Motor neuron (in vitro differentiated cells): ENCODE measurements at regions not wholly inside any gene's neighbourhood (a gene's known extent, or its start where the extent isn't known, plus 50 kb on each side); places are given as distances from the start of the nearest gene placed in this dataset.

Source experiments
- ATAC-seq, 8 experiments: fragments of 200-7000 bp; cut with Tn5 transposase; replicated peaks in 6 of 8; 2 replicates each; pipeline ENCODE4 v1.8.0; 2021; ENCODE audit warnings: mild to moderate bottlenecking in 8 of 8, moderate library complexity in 8 of 8
- H3K27ac ChIP-seq, 2 donors: fragments of 250-450 bp; sonication (Bioruptor Pico); 2 replicates each; pipeline ENCODE4 v1.9.0; 2021; ENCODE audit warnings: antibody characterized with exemption in 2 of 2, mild to moderate bottlenecking in 2 of 2, moderate library complexity in 1 of 2
- H3K4me1 ChIP-seq, 2 donors: fragments of 250-450 bp; sonication (Bioruptor Pico); replicated peaks in 1 of 2; 2 replicates each; pipeline ENCODE4 v1.6.1; 2021; ENCODE audit warnings: antibody characterized with exemption in 2 of 2, mild to moderate bottlenecking in 2 of 2, moderate library complexity in 1 of 2
- H3K4me3 ChIP-seq, 5 donors: fragments of 250-450 bp; sonication (Bioruptor Pico); 2 replicates each; pipeline ENCODE4 v1.9.0; 2021; ENCODE audit warnings: antibody characterized with exemption in 5 of 5, mild to moderate bottlenecking in 5 of 5, moderate library complexity in 4 of 5
- WGBS, 10 experiments: fragments of 450-650 bp; shearing (Covaris generic); methylation state at CpG; one replicate each; pipeline ENCODE4 v1.0.0; 2022; 5-methylcytosine and 5-hydroxymethylcytosine counted together
- in situ Hi-C, 9 experiments: fragments of 400-800 bp; cut with MboI; loops; one replicate each; pipeline ENCODE4 v1.15.0; 2021; ENCODE audit warnings: low sequenced_read_pairs in 9 of 9, low pct_unique_long_range_greater_than_20kb in 2 of 9; ENCODE audit not compliant: unreplicated experiment in 9 of 9

DNA sequence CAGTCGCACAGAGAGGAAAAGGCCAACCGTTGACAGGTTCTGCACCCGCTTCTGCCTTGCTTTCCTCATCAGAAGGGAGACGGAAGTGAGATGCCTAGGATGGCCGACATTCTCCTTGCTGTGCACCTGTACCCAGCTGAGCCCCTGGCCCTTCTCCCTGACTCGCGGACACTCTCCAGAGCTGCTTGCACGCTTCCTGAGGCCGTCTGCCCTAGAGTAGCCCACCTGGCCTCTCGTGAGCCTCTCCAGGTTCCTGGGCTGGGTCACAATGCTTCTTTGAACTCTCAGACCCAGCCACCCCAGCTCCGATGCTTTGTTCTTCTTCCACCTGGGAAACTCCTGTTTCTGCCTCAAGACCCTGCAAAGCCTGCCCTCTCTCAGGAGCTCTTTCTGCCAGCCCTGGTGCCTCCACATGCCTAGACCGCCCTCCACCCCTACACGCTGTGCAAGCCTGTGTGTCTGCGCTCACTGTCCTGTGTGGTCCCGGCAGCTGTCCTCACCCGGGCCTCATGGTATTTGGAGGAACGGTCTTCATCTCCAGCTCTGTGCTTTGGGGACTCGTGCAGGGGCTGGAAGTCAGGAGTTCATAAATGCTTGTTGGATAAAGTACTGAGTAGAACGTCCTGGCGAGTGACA lies 345.4 kb upstream of the SALL3 start:
- Histone ChIP-seq H3K4me1 (peaks cover 4% of the 10 kb centered on the region in 2 donors), H3K4me3 (no peak overlapping the region), H3K27ac (no peak overlapping the region)
- ATAC-seq = no peak
- 50 to 100% (median 80%) methylated on average over 1 to 13 of the region's 20 CpGs; no CpG with 5 or more reads in 4 of the 10 experiments for WGBS, 10 experiments
- in situ Hi-C loops = no loop called here

DNA sequence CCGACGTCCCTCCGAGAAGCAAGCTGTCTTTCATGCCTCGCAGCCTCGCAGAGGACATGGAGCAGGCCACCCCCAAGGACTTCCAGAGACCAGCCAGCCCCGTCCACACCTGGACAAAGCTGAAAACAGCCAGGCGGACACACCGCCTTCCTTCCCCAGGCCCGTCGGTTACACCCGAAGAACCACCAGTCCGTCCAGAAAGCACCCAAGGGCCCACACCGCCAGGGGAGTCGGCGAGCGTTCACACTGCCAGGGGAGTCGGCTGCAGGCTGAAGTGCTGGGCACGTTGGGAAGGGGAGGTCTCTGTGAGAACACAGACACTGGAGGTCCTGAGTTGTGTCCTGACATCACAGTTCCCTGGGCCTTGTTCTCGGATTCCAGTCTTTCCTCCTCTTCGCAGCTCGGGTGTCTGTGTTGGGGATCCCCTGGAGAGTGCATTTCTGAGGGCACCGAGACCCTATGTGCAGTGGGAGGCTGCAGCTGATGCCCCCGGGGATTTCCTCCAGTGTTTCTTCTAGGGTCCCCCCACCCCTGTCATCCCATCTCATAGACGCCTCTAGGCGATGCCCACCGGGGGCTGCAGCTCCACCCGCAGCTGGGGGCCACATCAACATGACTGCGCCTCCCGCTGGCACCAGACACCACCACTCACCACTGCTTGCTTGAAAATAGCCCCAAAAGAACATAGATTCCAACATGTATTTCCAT lies 344.4 kb upstream of the SALL3 start:
- Histone ChIP-seq H3K27ac (no peak overlapping the region), H3K4me1 (peaks cover 7 to 9% of the 10 kb centered on the region in 2 donors), H3K4me3 (no peak overlapping the region)
- in situ Hi-C loops = no loop called here
- WGBS, 10 experiments = 58 to 100% (median 77%) methylated on average over 1 to 9 of the region's 29 CpGs; no CpG with 5 or more reads in 3 of the 10 experiments
- no peak for ATAC-seq

GRCh38 chr18:78636260-78636659 lies 343.4 kb upstream of the SALL3 start:
- Histone ChIP-seq H3K4me3 (no peak overlapping the region), H3K4me1 (peaks cover 7 to 9% of the 10 kb centered on the region in 2 donors), H3K27ac (no peak overlapping the region)
- WGBS, 10 experiments = 50 to 94% (median 89%) methylated on average over 1 to 2 of the region's 2 CpGs; no CpG with 5 or more reads in 6 of the 10 experiments
- ATAC-seq = no peak
- in situ Hi-C loops = no loop called here

- no peak for ATAC-seq
- peaks cover 11 to 19% of the 10 kb centered on the region in 2 donors for H3K4me1 ChIP-seq
- 93 to 100% methylated on average over 2 to 6 of the region's 70 CpGs; no CpG with 5 or more reads in 8 of the 10 experiments for WGBS, 10 experiments
- H3K4me3 ChIP-seq = no peak overlapping the region
- no peak overlapping the region for H3K27ac ChIP-seq
- in situ Hi-C loops = no loop called here
Observed at GRCh38 chr18:78637442-78638402, 341.9 kb upstream of the SALL3 start.

DNA sequence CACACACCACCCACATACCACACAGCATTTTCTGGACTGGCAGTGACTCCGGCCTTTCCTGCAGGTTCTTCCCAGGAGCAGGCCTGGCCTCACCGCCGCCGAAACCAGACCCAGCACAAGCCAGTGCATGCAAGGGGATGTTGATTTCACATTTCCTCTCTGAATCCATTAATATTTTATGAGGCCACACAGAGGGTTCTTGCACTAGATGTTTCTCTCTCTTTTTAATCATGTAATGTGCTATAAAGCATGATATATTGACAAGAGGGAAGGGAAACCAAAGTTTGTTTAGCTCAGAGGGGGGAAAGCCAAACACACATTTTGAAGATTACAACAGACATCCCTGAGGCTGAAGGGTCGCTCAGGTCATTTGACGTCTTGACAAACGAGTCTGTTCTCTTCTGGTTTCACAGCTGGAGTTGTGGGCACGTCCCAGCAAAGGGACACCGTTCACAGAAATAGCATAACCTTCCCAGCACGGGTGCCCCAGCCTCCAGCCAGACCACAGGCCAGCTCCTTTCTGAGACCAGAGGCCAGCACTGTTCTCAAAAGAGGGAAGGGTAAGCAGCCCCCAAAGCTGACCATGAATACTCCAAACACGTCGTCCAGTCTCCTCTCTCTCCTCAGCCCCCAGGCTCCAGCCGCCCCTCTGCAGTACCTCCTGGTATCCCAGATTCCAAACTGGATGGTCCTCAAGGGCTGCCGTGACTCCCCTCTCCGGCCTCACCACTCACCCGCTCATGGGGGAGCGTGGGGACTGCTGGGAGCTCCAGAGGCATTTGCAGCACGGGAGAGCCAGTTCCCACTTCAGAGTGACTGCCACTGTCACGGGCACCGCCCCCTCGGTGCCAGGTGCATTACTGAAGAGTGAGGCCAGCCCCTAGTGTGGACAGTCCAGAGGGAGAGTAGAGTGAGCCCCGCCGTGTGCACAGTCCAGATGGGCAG lies 340.3 kb upstream of the SALL3 start:
- H3K27ac ChIP-seq = no peak overlapping the region
- peak in 4 of 8 experiments; percentile 67 to 85 (median 76) for ATAC-seq
- H3K4me3 ChIP-seq = no peak overlapping the region
- H3K4me1 ChIP-seq = peaks cover 11 to 22% of the 10 kb centered on the region in 2 donors
- in situ Hi-C loops = no loop called here
- WGBS, 10 experiments = 5 to 80% (median 53%) methylated on average over 1 to 8 of the region's 23 CpGs; no CpG with 5 or more reads in 2 of the 10 experiments

GRCh38 chr18:78640246-78640995 lies 339.2 kb upstream of the SALL3 start:
- ATAC-seq = no peak
- in situ Hi-C loops = no loop called here
- Histone ChIP-seq H3K4me1 (peaks cover 11 to 22% of the 10 kb centered on the region in 2 donors), H3K27ac (no peak overlapping the region), H3K4me3 (no peak overlapping the region)
- WGBS, 10 experiments = 0 to 93% (median 30%) methylated on average over 1 to 5 of the region's 8 CpGs; no CpG with 5 or more reads in 1 of the 10 experiments

GRCh38 chr18:78641689-78642231 lies 337.9 kb upstream of the SALL3 start:
- peaks cover 11 to 22% of the 10 kb centered on the region in 2 donors for H3K4me1 ChIP-seq
- in situ Hi-C loops = no loop called here

DNA sequence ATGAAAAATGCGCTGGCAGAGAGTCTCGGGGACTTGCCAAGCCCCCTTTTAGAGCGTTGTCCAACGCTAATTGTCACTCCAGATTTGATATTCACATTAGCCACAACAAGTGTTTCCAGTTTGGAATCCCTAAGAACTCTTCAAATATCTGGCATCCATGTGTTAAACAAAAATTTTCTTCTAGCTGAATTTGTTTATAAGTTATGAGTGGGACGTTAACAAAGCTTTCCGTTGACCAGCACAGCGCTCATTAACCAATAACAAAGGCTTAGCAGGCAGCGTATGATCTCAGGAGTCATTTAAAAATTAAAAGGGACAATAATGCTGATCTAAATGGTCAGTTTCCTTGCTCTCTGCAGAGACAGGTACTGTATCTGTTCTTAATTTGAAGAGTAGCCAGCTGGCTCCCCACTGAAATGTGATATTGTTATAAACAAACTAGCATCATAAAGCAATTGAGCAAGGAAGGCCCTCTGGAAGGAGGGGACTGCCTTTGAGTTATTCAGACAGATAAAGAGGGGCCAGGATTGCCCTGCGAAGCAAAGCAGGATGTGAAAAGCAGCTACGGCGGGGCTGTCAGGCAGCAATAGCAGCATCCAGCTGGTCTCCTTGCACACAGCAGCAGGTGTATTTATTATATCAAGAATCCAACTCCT lies 337.2 kb upstream of the SALL3 start:
- ATAC-seq = peak in 4 of 8 experiments; percentile 51 to 76 (median 73)
- Histone ChIP-seq H3K4me3 (no peak overlapping the region), H3K27ac (no peak overlapping the region), H3K4me1 (peaks cover 11 to 22% of the 10 kb centered on the region in 2 donors)
- WGBS, 10 experiments = 3 to 71% (median 30%) methylated on average over 3 to 11 of the region's 11 CpGs; no CpG with 5 or more reads in 1 of the 10 experiments
- in situ Hi-C loops = no loop called here

More at GRCh38 chr18:78641689-78642231, 337.9 kb upstream of the SALL3 start:
- no peak overlapping the region for H3K27ac ChIP-seq
- no peak for ATAC-seq
- H3K4me3 ChIP-seq = no peak overlapping the region
- 0 to 57% (median 4%) methylated on average over 1 to 3 of the region's 3 CpGs; no CpG with 5 or more reads in 2 of the 10 experiments for WGBS, 10 experiments

GRCh38 chr18:78643004-78643403 lies 336.6 kb upstream of the SALL3 start:
- no peak overlapping the region for H3K4me3 ChIP-seq
- in situ Hi-C loops = no loop called here
- H3K4me1 ChIP-seq = peaks cover 11 to 22% of the 10 kb centered on the region in 2 donors
- WGBS, 10 experiments = 0 to 71% (median 40%) methylated on average over 1 to 4 of the region's 4 CpGs; no CpG with 5 or more reads in 1 of the 10 experiments
- no peak for ATAC-seq
- H3K27ac ChIP-seq = no peak overlapping the region

- WGBS, 10 experiments = 87 to 94% methylated on average over 7 of the region's 14 CpGs; no CpG with 5 or more reads in 8 of the 10 experiments
- no peak for ATAC-seq
- Histone ChIP-seq H3K4me3 (no peak overlapping the region), H3K27ac (no peak overlapping the region), H3K4me1 (peaks cover 8 to 20% of the 10 kb centered on the region in 2 donors)
- in situ Hi-C loops = no loop called here
Observed at GRCh38 chr18:78643981-78644380, 335.6 kb upstream of the SALL3 start.

DNA sequence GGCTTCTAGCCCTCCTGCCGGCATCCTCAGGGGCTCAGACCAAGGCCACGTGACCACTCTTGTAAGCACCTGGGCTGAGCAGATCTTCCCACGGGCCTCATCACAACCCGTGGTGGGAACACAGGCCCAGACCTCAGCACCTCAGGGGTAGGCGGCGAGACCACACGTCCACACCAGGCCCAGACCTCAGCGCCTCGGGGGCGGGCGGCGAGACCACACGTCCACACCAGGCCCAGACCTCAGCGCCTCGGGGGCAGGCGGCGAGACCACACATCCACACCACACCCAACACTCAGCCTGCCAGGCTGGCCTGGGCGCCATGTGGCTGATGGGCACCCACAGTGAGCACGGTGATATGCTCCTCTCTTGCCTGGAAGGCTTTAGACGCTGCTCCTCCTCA lies 334.4 kb upstream of the SALL3 start:
- in situ Hi-C loops = no loop called here
- Histone ChIP-seq H3K4me3 (no peak overlapping the region), H3K27ac (no peak overlapping the region), H3K4me1 (peaks cover 4 to 13% of the 10 kb centered on the region in 2 donors)
- ATAC-seq = no peak
- WGBS, 10 experiments = 0 to 100% (median 100%) methylated on average over 1 of the region's 20 CpGs; no CpG with 5 or more reads in 7 of the 10 experiments
